HFFc6 (cell line): ENCODE measurements at regions not wholly inside any gene's neighbourhood (a gene's known extent, or its start where the extent isn't known, plus 50 kb on each side); places are given as distances from the start of the nearest gene placed in this dataset.

Experiments
- DNase-seq: peaks from one replicate; pipeline ENCODE4 v3.0.0-alpha.2; 2018
- H3K27ac Mint-ChIP-seq: 2 replicates; pipeline ENCODE4 v1.8.0; 2020; ENCODE audit warnings: mild to moderate bottlenecking, mixed read lengths
- H3K27me3 Mint-ChIP-seq: 2 replicates; pipeline ENCODE4 v1.8.0; 2021; ENCODE audit warnings: mild to moderate bottlenecking, moderate library complexity, mixed read lengths; ENCODE audit not compliant: insufficient read depth
- H3K36me3 Mint-ChIP-seq: 2 replicates; pipeline ENCODE4 v1.8.0; 2021; ENCODE audit warnings: low read depth, mixed read lengths
- H3K4me1 Mint-ChIP-seq: 2 replicates; pipeline ENCODE4 v1.8.0; 2020; ENCODE audit warnings: low read depth, mixed read lengths
- H3K4me3 Mint-ChIP-seq: 2 replicates; pipeline ENCODE4 v1.8.0; 2020; ENCODE audit warnings: mild to moderate bottlenecking, moderate library complexity, mixed read lengths
- H3K9me3 Mint-ChIP-seq: 2 replicates; pipeline ENCODE4 v1.8.0; 2020; ENCODE audit warnings: mild to moderate bottlenecking, mixed read lengths
- CTCF ChIP-seq: fragments of 200-600 bp; sonication (generic); IDR thresholded peaks from 2 replicates; pipeline ENCODE4 v1.5.0; 2021; ENCODE audit warnings: antibody characterized with exemption, mild to moderate bottlenecking

GRCh38 chrY:19487494-19487893 is 257.0 kb downstream of the KDM5D start:
- H3K4me3 Mint-ChIP-seq, result no peak overlapping the region
- no peak overlapping the region for H3K27ac Mint-ChIP-seq
- H3K9me3 Mint-ChIP-seq, result no peaks in the 10 kb centered on the region
- peaks cover 1% of the 10 kb centered on the region; the same call in 1 of the 2 replicates for H3K27me3 Mint-ChIP-seq
- TF ChIP-seq CTCF, result no peak
- DNase-seq, result no peak
- no peaks in the 10 kb centered on the region for H3K36me3 Mint-ChIP-seq
- H3K4me1 Mint-ChIP-seq, result no peaks in the 10 kb centered on the region

GRCh38 chrY:19484997-19485396 is 259.5 kb downstream of the KDM5D start:
- H3K4me3 Mint-ChIP-seq, result no peak overlapping the region
- H3K9me3 Mint-ChIP-seq, result no peaks in the 10 kb centered on the region
- no peaks in the 10 kb centered on the region for H3K4me1 Mint-ChIP-seq
- DNase-seq, result no peak
- H3K27ac Mint-ChIP-seq, result no peak overlapping the region
- H3K27me3 Mint-ChIP-seq, result peaks cover 1% of the 10 kb centered on the region; the same call in 1 of the 2 replicates
- no peaks in the 10 kb centered on the region for H3K36me3 Mint-ChIP-seq
- TF ChIP-seq CTCF, result no peak

- H3K27ac Mint-ChIP-seq, result no peak overlapping the region
These were observed 265.4 kb downstream of the KDM5D start for GRCh38 chrY:19479141-19479540.

GRCh38 chrY:19477959-19478358 is 266.6 kb downstream of the KDM5D start:
- no peaks in the 10 kb centered on the region; the same call in 1 of the 2 replicates for H3K9me3 Mint-ChIP-seq
- no peak for TF ChIP-seq CTCF
- no peaks in the 10 kb centered on the region for H3K27me3 Mint-ChIP-seq
- H3K27ac Mint-ChIP-seq, result no peak overlapping the region
- H3K4me1 Mint-ChIP-seq, result no peaks in the 10 kb centered on the region
- no peak for DNase-seq
- H3K36me3 Mint-ChIP-seq, result no peaks in the 10 kb centered on the region
- H3K4me3 Mint-ChIP-seq, result no peak overlapping the region

More at GRCh38 chrY:19479141-19479540, 265.4 kb downstream of the KDM5D start:
- Mint-ChIP-seq H3K4me1 (no peaks in the 10 kb centered on the region), H3K36me3 (no peaks in the 10 kb centered on the region), H3K4me3 (no peak overlapping the region), H3K9me3 (no peaks in the 10 kb centered on the region), H3K27me3 (no peaks in the 10 kb centered on the region)
- DNase-seq, result no peak
- TF ChIP-seq CTCF, result no peak

- no peak for TF ChIP-seq CTCF
- DNase-seq, result no peak
- Mint-ChIP-seq H3K27ac (no peak overlapping the region), H3K36me3 (no peaks in the 10 kb centered on the region), H3K9me3 (no peaks in the 10 kb centered on the region), H3K4me3 (no peak overlapping the region), H3K27me3 (no peaks in the 10 kb centered on the region; the same call in 1 of the 2 replicates), H3K4me1 (no peaks in the 10 kb centered on the region)
These were observed 278.7 kb downstream of the KDM5D start for GRCh38 chrY:19465809-19466208.

- no peak for DNase-seq
- H3K9me3 Mint-ChIP-seq, result no peaks in the 10 kb centered on the region
- H3K36me3 Mint-ChIP-seq, result no peaks in the 10 kb centered on the region
- H3K27ac Mint-ChIP-seq, result no peak overlapping the region
- TF ChIP-seq CTCF, result no peak
- H3K4me3 Mint-ChIP-seq, result no peak overlapping the region
- H3K27me3 Mint-ChIP-seq, result no peaks in the 10 kb centered on the region
- no peaks in the 10 kb centered on the region for H3K4me1 Mint-ChIP-seq
These were observed 287.6 kb downstream of the KDM5D start for GRCh38 chrY:19456855-19457448.
